ENCODE measurements at regions not wholly inside any gene's neighbourhood (a gene's known extent, or its start where the extent isn't known, plus 50 kb on each side); places are given as distances from the start of the nearest gene placed in this dataset.

- H3K36me3 ChIP-seq (replicated peaks in 1 of 2; ENCODE audit: control extremely low read depth in 1 of 2, control insufficient read depth in 1 of 2, extremely low read depth in 1 of 2, insufficient read depth in 2 of 2, low read length in 1 of 2): no peaks in the 10 kb centered on the region
- intact Hi-C loops (cut with micrococcal nuclease): no loop called here
- TF ChIP-seq EZH2 (IDR thresholded peaks at IDR 0.05; ENCODE audit: borderline replicate concordance, insufficient read depth, low read depth, low read length, poor library complexity, severe bottlenecking): no peak
- no peak for TF ChIP-seq CTCF (IDR thresholded peaks at IDR 0.05)
- no peaks in the 10 kb centered on the region for H3K79me2 ChIP-seq (ENCODE audit: control insufficient read depth, insufficient read depth, low read length)
- Mint-ChIP-seq H3K4me1 (peaks cover 4% of the 10 kb centered on the region), H3K4me3 (no peak overlapping the region), H3K27me3 (no peaks in the 10 kb centered on the region), H3K9me3 (ENCODE audit: insufficient read depth) (no peaks in the 10 kb centered on the region), H3K27ac (no peak overlapping the region)
- H3K4me1 ChIP-seq (ENCODE audit: control insufficient read depth in 2 of 2, insufficient read depth in 2 of 2, low read length in 2 of 2): no peaks in the 10 kb centered on the region
- DNase-seq (no peak), ATAC-seq (ENCODE audit: low read depth) (no peak)
- no peak overlapping the region for H3K27ac ChIP-seq (ENCODE audit: low read length in 2 of 2)
- 96% methylated on average over 3 of the region's 3 CpGs for WGBS (ENCODE audit: insufficient coverage)
- no peak overlapping the region for H2AFZ ChIP-seq (ENCODE audit: insufficient read depth, low read depth, low read length, poor library complexity, severe bottlenecking)
- ChIA-PET CTCF (no interaction called here), POLR2A (no interaction called here)
- no peaks in the 10 kb centered on the region for H4K20me1 ChIP-seq (ENCODE audit: control insufficient read depth, insufficient read depth, low read length, poor library complexity, severe bottlenecking)
- H3K4me3 ChIP-seq (ENCODE audit: control extremely low read depth in 1 of 5, extremely low read depth in 1 of 5, insufficient read depth in 1 of 5, low read depth in 2 of 5, low read length in 4 of 5): no peak overlapping the region
- H3K27me3 ChIP-seq (replicated peaks in 1 of 4; ENCODE audit: control extremely low read depth in 1 of 4, control insufficient read depth in 3 of 4, insufficient read depth in 4 of 4, low read length in 3 of 4): no peaks in the 10 kb centered on the region
- no peaks in the 10 kb centered on the region for H3K9me3 ChIP-seq (ENCODE audit: control extremely low read depth in 1 of 3, control insufficient read depth in 2 of 3, insufficient read depth in 1 of 3, low read length in 2 of 3)
- H3K4me2 ChIP-seq (replicated peaks; ENCODE audit: low read depth, low read length, poor library complexity, severe bottlenecking): no peak overlapping the region
- H3K9ac ChIP-seq (ENCODE audit: low read length): no peak overlapping the region
Measured at GRCh38 chr6:74602206-74602605, 603.6 kb downstream of the COL12A1 start.

- ATAC-seq (ENCODE audit: low read depth) (no peak), DNase-seq (no peak)
- H4K20me1 ChIP-seq (ENCODE audit: control insufficient read depth, insufficient read depth, low read length, poor library complexity, severe bottlenecking): no peaks in the 10 kb centered on the region
- Mint-ChIP-seq H3K9me3 (ENCODE audit: insufficient read depth) (no peaks in the 10 kb centered on the region), H3K4me3 (no peak overlapping the region), H3K27me3 (no peaks in the 10 kb centered on the region), H3K4me1 (peaks cover 4% of the 10 kb centered on the region), H3K27ac (no peak overlapping the region)
- no peak for TF ChIP-seq EZH2 (IDR thresholded peaks at IDR 0.05; ENCODE audit: borderline replicate concordance, insufficient read depth, low read depth, low read length, poor library complexity, severe bottlenecking)
- TF ChIP-seq CTCF (IDR thresholded peaks at IDR 0.05): no peak
- no peaks in the 10 kb centered on the region for H3K27me3 ChIP-seq (replicated peaks in 1 of 4; ENCODE audit: control extremely low read depth in 1 of 4, control insufficient read depth in 3 of 4, insufficient read depth in 4 of 4, low read length in 3 of 4)
- H3K4me3 ChIP-seq (ENCODE audit: control extremely low read depth in 1 of 5, extremely low read depth in 1 of 5, insufficient read depth in 1 of 5, low read depth in 2 of 5, low read length in 4 of 5): no peak overlapping the region
- no peaks in the 10 kb centered on the region for H3K9me3 ChIP-seq (ENCODE audit: control extremely low read depth in 1 of 3, control insufficient read depth in 2 of 3, insufficient read depth in 1 of 3, low read length in 2 of 3)
- H3K79me2 ChIP-seq (ENCODE audit: control insufficient read depth, insufficient read depth, low read length): no peaks in the 10 kb centered on the region
- H3K9ac ChIP-seq (ENCODE audit: low read length): no peak overlapping the region
- H3K27ac ChIP-seq (ENCODE audit: low read length in 2 of 2): no peak overlapping the region
- intact Hi-C loops (cut with micrococcal nuclease): no loop called here
- no peaks in the 10 kb centered on the region for H3K4me1 ChIP-seq (ENCODE audit: control insufficient read depth in 2 of 2, insufficient read depth in 2 of 2, low read length in 2 of 2)
- ChIA-PET POLR2A (no interaction called here), CTCF (no interaction called here)
- H3K4me2 ChIP-seq (replicated peaks; ENCODE audit: low read depth, low read length, poor library complexity, severe bottlenecking): no peak overlapping the region
- 92% methylated on average over 2 of the region's 3 CpGs for WGBS (ENCODE audit: insufficient coverage)
- H3K36me3 ChIP-seq (replicated peaks in 1 of 2; ENCODE audit: control extremely low read depth in 1 of 2, control insufficient read depth in 1 of 2, extremely low read depth in 1 of 2, insufficient read depth in 2 of 2, low read length in 1 of 2): no peaks in the 10 kb centered on the region
- no peak overlapping the region for H2AFZ ChIP-seq (ENCODE audit: insufficient read depth, low read depth, low read length, poor library complexity, severe bottlenecking)
Measured at GRCh38 chr6:74598462-74599393, 607.1 kb downstream of the COL12A1 start.
